GM19397 (cell line): ENCODE measurements at regions not wholly inside any gene's neighbourhood (a gene's known extent, or its start where the extent isn't known, plus 50 kb on each side); places are given as distances from the start of the nearest gene placed in this dataset.

ENCODE experiments used
- ATAC-seq: cut with Tn5 transposase; IDR thresholded peaks from one replicate; pipeline ENCODE4 v1.9.1; 2021; ENCODE audit warnings: mild to moderate bottlenecking, moderate library complexity; ENCODE audit not compliant: unreplicated experiment

GRCh38 chr6:166754218-166755030 is 127.4 kb upstream of the RPS6KA2 start:
- ATAC-seq: no peak

- ATAC-seq: no peak
Observed at GRCh38 chr6:166752928-166753721, 126.1 kb upstream of the RPS6KA2 start.

GRCh38 chr6:166752097-166752496 is 125.0 kb upstream of the RPS6KA2 start:
- peak; percentile 91 for ATAC-seq

- peak; percentile 91 for ATAC-seq
Observed at GRCh38 chr6:166751051-166751595, 124.1 kb upstream of the RPS6KA2 start.

- ATAC-seq: no peak
Observed at GRCh38 chr6:166750108-166750793, 123.2 kb upstream of the RPS6KA2 start.

GRCh38 chr6:166749666-166750065 is 122.6 kb upstream of the RPS6KA2 start:
- ATAC-seq: no peak

GRCh38 chr6:166747644-166748595 is 120.9 kb upstream of the RPS6KA2 start:
- ATAC-seq: no peak

GRCh38 chr6:166745801-166746668 is 119.0 kb upstream of the RPS6KA2 start:
- ATAC-seq: no peak

- no peak for ATAC-seq
Observed at GRCh38 chr6:166744223-166745134, 117.4 kb upstream of the RPS6KA2 start.

- no peak for ATAC-seq
Observed at GRCh38 chr6:166743406-166744222, 116.6 kb upstream of the RPS6KA2 start.

- no peak for ATAC-seq
Observed at GRCh38 chr6:166742981-166743380, 115.9 kb upstream of the RPS6KA2 start.

GRCh38 chr6:166739976-166740318 is 112.9 kb upstream of the RPS6KA2 start:
- ATAC-seq: no peak

- no peak for ATAC-seq
Observed at GRCh38 chr6:166739117-166739975, 112.3 kb upstream of the RPS6KA2 start.

- no peak for ATAC-seq
Observed at GRCh38 chr6:166738386-166739116, 111.5 kb upstream of the RPS6KA2 start.

- ATAC-seq: no peak
Observed at GRCh38 chr6:166737261-166737660, 110.2 kb upstream of the RPS6KA2 start.

- ATAC-seq: no peak
Observed at GRCh38 chr6:166736634-166737033, 109.6 kb upstream of the RPS6KA2 start.
